Right cardiac atrium (tissue), 5 donors: ENCODE measurements at regions not wholly inside any gene's neighbourhood (a gene's known extent, or its start where the extent isn't known, plus 50 kb on each side); places are given as distances from the start of the nearest gene placed in this dataset.
A peak's percentile ranks its signal among the peaks of the same experiment; 100 is the strongest.

Source experiments
- ATAC-seq, 2 donors: fragments of 200-7000 bp; cut with Tn5 transposase; one replicate each; pipeline versions ENCODE4 v1.8.0 to v1.9.1; 2020; ENCODE audit warnings: moderate library complexity in 2 of 2, mild to moderate bottlenecking in 1 of 2
- DNase-seq, 3 donors: peaks; one replicate each; pipeline ENCODE4 v3.0.0-alpha.2; 2020
- H3K27ac ChIP-seq: one replicate; pipeline ENCODE4 v1.5.1; 2013; ENCODE audit warnings: mild to moderate bottlenecking, low read length, control low read depth, moderate library complexity
- H3K27me3 ChIP-seq: one replicate; pipeline ENCODE4 v1.6.1; 2013; ENCODE audit not compliant: control insufficient read depth, insufficient read depth
- H3K4me1 ChIP-seq: one replicate; pipeline ENCODE4 v1.6.1; 2013; ENCODE audit warnings: low read length; ENCODE audit not compliant: control insufficient read depth, insufficient read depth
- H3K4me3 ChIP-seq: one replicate; pipeline ENCODE4 v1.5.1; 2013; ENCODE audit warnings: low read length, control low read depth
- H3K9me3 ChIP-seq: one replicate; pipeline ENCODE4 v1.6.1; 2013; ENCODE audit warnings: low read length; ENCODE audit not compliant: control insufficient read depth
- WGBS: extraction: QIAGEN DNeasy Blood & Tissue Kit; methylation state at CpG from one replicate; pipeline ENCODE4 v1.1.7; 2013; 5-methylcytosine and 5-hydroxymethylcytosine counted together
- intact Hi-C, 4 donors: fragments of 100-400 bp; cut with DNase I; formaldehyde crosslinking; loops; one replicate each; pipeline versions ENCODE4 v1.11.0 to v1.14.0; 2022 to 2023
- donor health status: healthy with polysubstance abuse.
- donor health status: DM: no; HTN: yes; CAD: no.
- donor health status: DM: no; HTN: no; CAD: no.
- donor health status: DM: no; HTN: yes; CAD: no; lungs with severe emphysema.
- donor health status: DM: yes; HTN: yes; CAD: no.

- H3K27me3 ChIP-seq, result peaks cover 3% of the 10 kb centered on the region
- no peak for ATAC-seq
Observed at GRCh38 chr13:99902657-99903056, 68.9 kb downstream of the ZIC5 start.

DNA sequence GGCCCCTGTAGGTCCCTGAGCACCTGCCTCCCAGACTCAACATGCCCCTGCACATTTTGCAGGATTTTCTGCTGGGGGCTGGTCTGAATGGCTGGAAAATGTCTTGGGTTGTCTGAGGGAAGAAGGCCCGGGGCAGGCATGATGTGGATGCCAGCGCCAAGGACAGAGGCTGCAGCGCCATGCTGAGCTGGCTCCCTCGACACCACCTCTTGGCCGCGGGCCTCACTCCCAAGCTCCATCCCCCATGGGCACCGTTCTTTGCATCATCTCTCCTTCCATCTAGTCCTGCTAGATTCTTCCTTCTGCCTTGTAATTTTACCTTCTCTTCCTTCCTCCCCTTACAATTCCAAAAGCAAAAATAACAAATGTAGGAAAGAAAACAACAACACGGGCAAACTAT lies 70.6 kb downstream of the ZIC5 start:
- intact Hi-C loops, result no loop called here
- ATAC-seq (no peak), DNase-seq (no peak)
- H3K9me3 ChIP-seq, result no peaks in the 10 kb centered on the region
- H3K4me1 ChIP-seq, result no peaks in the 10 kb centered on the region
- no peak overlapping the region for H3K4me3 ChIP-seq
- H3K27ac ChIP-seq, result no peak overlapping the region
- H3K27me3 ChIP-seq, result no peaks in the 10 kb centered on the region
- WGBS, result 81% methylated on average over 8 of the region's 8 CpGs

More at GRCh38 chr13:99902657-99903056, 68.9 kb downstream of the ZIC5 start:
- no peaks in the 10 kb centered on the region for H3K9me3 ChIP-seq
- H3K4me1 ChIP-seq, result no peaks in the 10 kb centered on the region
- no peak for DNase-seq
- H3K27ac ChIP-seq, result no peak overlapping the region
- WGBS, result 74% methylated on average over 4 of the region's 4 CpGs
- intact Hi-C loops, result no loop called here
- H3K4me3 ChIP-seq, result no peak overlapping the region

- intact Hi-C loops, result no loop called here
- Histone ChIP-seq H3K4me1 (peaks cover 2% of the 10 kb centered on the region), H3K27me3 (no peaks in the 10 kb centered on the region), H3K9me3 (no peaks in the 10 kb centered on the region), H3K27ac (no peak overlapping the region), H3K4me3 (no peak overlapping the region)
- WGBS, result 75% methylated on average over 7 of the region's 7 CpGs
- ATAC-seq (peak in 1 of 2 donors; percentile 30), DNase-seq (no peak)
Observed at GRCh38 chr13:99898421-99898820, 73.1 kb downstream of the ZIC5 start.

GRCh38 chr13:99897076-99897440 lies 74.5 kb downstream of the ZIC5 start:
- Histone ChIP-seq H3K27ac (no peak overlapping the region), H3K4me1 (peaks cover 2% of the 10 kb centered on the region), H3K9me3 (no peaks in the 10 kb centered on the region), H3K27me3 (no peaks in the 10 kb centered on the region), H3K4me3 (no peak overlapping the region)
- 82% methylated on average over 7 of the region's 7 CpGs for WGBS
- DNase-seq (no peak), ATAC-seq (no peak)
- intact Hi-C loops, result no loop called here

- DNase-seq, result no peak
- no peak for ATAC-seq
- Histone ChIP-seq H3K9me3 (no peaks in the 10 kb centered on the region), H3K4me1 (peaks cover 2% of the 10 kb centered on the region), H3K4me3 (peak overlapping the region; percentile 47), H3K27me3 (no peaks in the 10 kb centered on the region), H3K27ac (no peak overlapping the region)
- intact Hi-C loops, result no loop called here
- 51% methylated on average over 37 of the region's 37 CpGs for WGBS
Observed at GRCh38 chr13:99896369-99897075, 75.0 kb downstream of the ZIC5 start.

GRCh38 chr13:99895444-99896368 lies 75.9 kb downstream of the ZIC5 start:
- intact Hi-C loops, result no loop called here
- WGBS, result 5% methylated on average over 100 of the region's 100 CpGs

DNA sequence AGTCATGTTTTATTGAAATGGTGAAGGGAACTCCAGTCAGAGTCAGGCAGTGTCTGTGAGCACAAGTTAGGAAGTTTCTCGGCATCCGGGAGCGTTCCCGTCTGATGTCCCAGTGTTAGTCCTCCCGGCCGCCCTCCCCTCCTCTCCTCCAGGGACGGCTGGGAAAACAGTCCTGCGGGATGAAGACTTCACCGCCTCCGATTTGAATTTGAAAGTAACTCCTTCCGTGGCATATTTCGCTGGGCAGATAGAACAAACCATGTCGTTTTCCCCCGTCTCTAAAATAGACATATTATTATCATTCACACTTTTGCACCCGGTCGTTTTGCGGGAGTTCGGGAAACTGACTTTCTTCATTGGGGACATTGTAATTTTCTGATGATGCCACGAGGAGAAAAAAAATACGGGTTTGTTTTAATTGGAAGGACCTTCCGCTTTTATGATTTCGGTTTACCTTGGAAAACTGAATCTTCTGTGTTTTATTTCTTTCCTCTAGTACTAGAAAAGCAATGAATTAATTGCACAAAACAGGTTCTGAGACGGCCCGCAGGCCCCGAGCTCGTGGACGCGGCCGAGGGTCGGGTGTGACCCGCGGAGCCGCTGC lies 76.6 kb downstream of the ZIC5 start:
- Histone ChIP-seq H3K27ac (no peak overlapping the region), H3K4me3 (peak overlapping the region; percentile 47), H3K9me3 (no peaks in the 10 kb centered on the region), H3K27me3 (no peaks in the 10 kb centered on the region), H3K4me1 (peaks cover 2% of the 10 kb centered on the region)
- intact Hi-C loops, result no loop called here
- whole genome bisulfite sequencing, result 3% methylated on average over 33 of the region's 33 CpGs
- DNase-seq (no peak), ATAC-seq (peak in 1 of 2 donors; percentile 44)

More at GRCh38 chr13:99895444-99896368, 75.9 kb downstream of the ZIC5 start:
- H3K4me1 ChIP-seq, result peaks cover 2% of the 10 kb centered on the region
- H3K4me3 ChIP-seq, result peak overlapping the region; percentile 47
- H3K27ac ChIP-seq, result no peak overlapping the region
- H3K27me3 ChIP-seq, result no peaks in the 10 kb centered on the region
- DNase-seq (no peak), ATAC-seq (peak in 1 of 2 donors; percentile 22)
- H3K9me3 ChIP-seq, result no peaks in the 10 kb centered on the region

GRCh38 chr13:99894105-99894839 lies 77.3 kb downstream of the ZIC5 start:
- Histone ChIP-seq H3K4me1 (peaks cover 2% of the 10 kb centered on the region), H3K27me3 (no peaks in the 10 kb centered on the region), H3K27ac (no peak overlapping the region), H3K4me3 (peak overlapping the region; percentile 47), H3K9me3 (no peaks in the 10 kb centered on the region)
- ATAC-seq (no peak), DNase-seq (no peak)
- intact Hi-C loops, result no loop called here
- 68% methylated on average over 13 of the region's 13 CpGs for WGBS

- Histone ChIP-seq H3K27ac (no peak overlapping the region), H3K9me3 (no peaks in the 10 kb centered on the region), H3K4me3 (no peak overlapping the region), H3K4me1 (peaks cover 2% of the 10 kb centered on the region), H3K27me3 (no peaks in the 10 kb centered on the region)
- intact Hi-C loops, result no loop called here
- no peak for ATAC-seq
- no peak for DNase-seq
- WGBS, result 88% methylated on average over 9 of the region's 9 CpGs
Observed at GRCh38 chr13:99893567-99893966, 78.0 kb downstream of the ZIC5 start.

DNA sequence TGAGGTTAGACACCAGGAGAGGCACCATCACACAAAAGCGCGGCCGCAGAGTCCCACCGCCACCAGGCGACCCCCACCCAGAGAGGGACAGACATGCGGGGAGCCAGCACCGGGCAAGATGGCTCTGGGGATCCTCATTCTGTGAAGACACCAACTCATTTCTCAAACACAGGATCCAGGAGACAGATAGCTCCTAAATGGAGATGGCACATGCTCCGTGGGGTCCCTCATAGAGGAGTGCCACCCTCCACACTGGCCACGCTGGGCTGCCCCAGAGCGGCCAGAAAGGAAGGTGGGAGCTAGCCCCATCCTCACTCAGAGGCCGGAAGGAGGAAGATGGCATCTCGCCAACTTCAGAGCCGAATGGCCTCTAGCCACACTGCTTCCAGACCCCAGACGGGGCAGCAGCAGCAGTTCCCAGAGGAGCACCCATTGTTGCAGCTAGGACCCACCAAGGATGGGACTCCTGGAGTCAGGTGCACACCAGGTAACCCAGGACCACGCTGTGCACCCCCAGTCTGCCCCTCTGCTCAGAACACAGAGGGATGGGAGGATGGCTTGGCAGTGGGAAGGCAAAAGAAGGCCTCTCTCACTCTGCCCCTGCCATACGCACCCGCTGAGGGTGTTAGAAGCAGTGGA lies 78.6 kb downstream of the ZIC5 start:
- H3K27me3 ChIP-seq, result no peaks in the 10 kb centered on the region
- peaks cover 2% of the 10 kb centered on the region for H3K4me1 ChIP-seq
- intact Hi-C loops, result no loop called here
- H3K27ac ChIP-seq, result no peak overlapping the region
- H3K9me3 ChIP-seq, result no peaks in the 10 kb centered on the region
- H3K4me3 ChIP-seq, result no peak overlapping the region
- ATAC-seq (no peak), DNase-seq (no peak)
- WGBS, result 89% methylated on average over 17 of the region's 17 CpGs
